WTC11 (cell line): ENCODE measurements at regions not wholly inside any gene's neighbourhood (a gene's known extent, or its start where the extent isn't known, plus 50 kb on each side); places are given as distances from the start of the nearest gene placed in this dataset.

ENCODE experiments used
- ATAC-seq: fragments of 200-7000 bp; cut with Tn5 transposase; 2 replicates; pipeline ENCODE4 v1.10.0; 2021; ENCODE audit warnings: mild to moderate bottlenecking, moderate library complexity
- CTCF ChIA-PET: fragments of 300-600 bp; sonication (Branson Sonifier 250); formaldehyde crosslinking; loops from one replicate; lab custom pipeline; 2021; ENCODE audit warnings: antibody characterized with exemption; lab: Charles Lee
- POLR2A ChIA-PET: fragments of 350-600 bp; sonication (Branson Sonifier 250); formaldehyde crosslinking; loops from one replicate; lab custom pipeline; 2021; ENCODE audit warnings: antibody characterized with exemption; lab: Charles Lee
- DNase-seq: peaks from one replicate; pipeline ENCODE4 v3.0.0; 2021; ENCODE audit warnings: low spot score
- H3K27ac Mint-ChIP-seq: 2 replicates; pipeline ENCODE4 v1.8.0; 2021; ENCODE audit warnings: mixed read lengths
- H3K27me3 Mint-ChIP-seq: 2 replicates; pipeline ENCODE4 v1.8.0; 2021; ENCODE audit warnings: low read depth, mild to moderate bottlenecking, moderate library complexity, mixed read lengths
- H3K36me3 Mint-ChIP-seq: 2 replicates; pipeline ENCODE4 v1.8.0; 2021; ENCODE audit warnings: mixed read lengths
- H3K4me1 Mint-ChIP-seq: 2 replicates; pipeline ENCODE4 v1.8.0; 2022; ENCODE audit warnings: mixed read lengths
- H3K4me3 Mint-ChIP-seq: 2 replicates; pipeline ENCODE4 v1.8.0; 2021; ENCODE audit warnings: mild to moderate bottlenecking, moderate library complexity, mixed read lengths
- H3K9me3 Mint-ChIP-seq: 2 replicates; pipeline ENCODE4 v1.8.0; 2021; ENCODE audit warnings: mixed read lengths
- AR ChIP-seq: fragments of 250-450 bp; sonication (Bioruptor Pico); IDR thresholded peaks from 2 replicates; pipeline ENCODE4 v1.9.0; 2021; ENCODE audit warnings: mild to moderate bottlenecking
- ATF2 ChIP-seq: sonication (generic); formaldehyde crosslinking; IDR thresholded peaks from 2 replicates; pipeline ENCODE4 v1.8.1; 2022; ENCODE audit warnings: low read depth, missing genetic modification reagents, borderline replicate concordance
- CBFB ChIP-seq: sonication (generic); formaldehyde crosslinking; IDR thresholded peaks from 2 replicates; pipeline ENCODE4 v1.8.1; 2022; ENCODE audit warnings: mild to moderate bottlenecking, low read depth, missing genetic modification reagents
- CDX4 ChIP-seq: fragments of 250-450 bp; sonication (Bioruptor Pico); IDR thresholded peaks from 2 replicates; pipeline ENCODE4 v1.9.0; 2021; ENCODE audit warnings: moderate library complexity, mild to moderate bottlenecking, inconsistent platforms, borderline replicate concordance
- CREM ChIP-seq: sonication (generic); formaldehyde crosslinking; IDR thresholded peaks from 2 replicates; pipeline ENCODE4 v1.8.1; 2022; ENCODE audit warnings: mild to moderate bottlenecking, missing genetic modification reagents, moderate library complexity
- E2F4 ChIP-seq: sonication (generic); formaldehyde crosslinking; IDR thresholded peaks from 2 replicates; pipeline ENCODE4 v1.8.1; 2022; ENCODE audit warnings: low read depth, mild to moderate bottlenecking, moderate library complexity, missing genetic modification reagents, borderline replicate concordance
- ERG ChIP-seq: fragments of 250-450 bp; sonication (Bioruptor Pico); IDR thresholded peaks from 2 replicates; pipeline ENCODE4 v1.8.0; 2021; ENCODE audit warnings: mild to moderate bottlenecking
- FOXP1 ChIP-seq: sonication (generic); formaldehyde crosslinking; IDR thresholded peaks from 2 replicates; pipeline ENCODE4 v1.8.0; 2022; ENCODE audit warnings: missing genetic modification reagents, mild to moderate bottlenecking, moderate library complexity, borderline replicate concordance
- GABPB1 ChIP-seq: sonication (generic); formaldehyde crosslinking; IDR thresholded peaks from 2 replicates; pipeline ENCODE4 v1.8.1; 2023; ENCODE audit warnings: mild to moderate bottlenecking, missing genetic modification reagents
- GTF2I ChIP-seq: fragments of 250-450 bp; sonication (Bioruptor Pico); conservative IDR thresholded peaks from 2 replicates; pipeline ENCODE4 v1.4.0; 2021; ENCODE audit warnings: mild to moderate bottlenecking
- IRF1 ChIP-seq: sonication (generic); formaldehyde crosslinking; IDR thresholded peaks from 2 replicates; pipeline ENCODE4 v1.8.0; 2023; ENCODE audit warnings: missing genetic modification reagents
- IRF2 ChIP-seq: sonication (generic); formaldehyde crosslinking; IDR thresholded peaks from 2 replicates; pipeline ENCODE4 v1.8.0; 2022; ENCODE audit warnings: low read depth, missing genetic modification reagents, borderline replicate concordance
- JUN ChIP-seq: sonication (generic); formaldehyde crosslinking; IDR thresholded peaks from 2 replicates; pipeline ENCODE4 v1.8.0; 2023; ENCODE audit warnings: mild to moderate bottlenecking, missing genetic modification reagents
- MXD4 ChIP-seq: fragments of 250-450 bp; sonication (Bioruptor Pico); IDR thresholded peaks from 2 replicates; pipeline ENCODE4 v1.8.0; 2021; ENCODE audit warnings: mild to moderate bottlenecking, moderate library complexity, borderline replicate concordance
- NFATC4 ChIP-seq: fragments of 250-450 bp; sonication (Bioruptor Pico); IDR thresholded peaks from 2 replicates; pipeline ENCODE4 v1.9.0; 2021; ENCODE audit warnings: mild to moderate bottlenecking
- NFYB ChIP-seq: sonication (generic); formaldehyde crosslinking; conservative IDR thresholded peaks from 2 replicates; pipeline ENCODE4 v1.8.0; 2022; ENCODE audit warnings: low read depth, missing genetic modification reagents
- RORB ChIP-seq: fragments of 250-450 bp; sonication (Bioruptor Pico); IDR thresholded peaks from 2 replicates; pipeline ENCODE4 v1.9.0; 2021; ENCODE audit warnings: mild to moderate bottlenecking
- SMAD3 ChIP-seq: sonication (generic); formaldehyde crosslinking; IDR thresholded peaks from 2 replicates; pipeline ENCODE4 v1.8.0; 2022; ENCODE audit warnings: missing genetic modification reagents, mild to moderate bottlenecking, borderline replicate concordance
- TEAD4 ChIP-seq: sonication (generic); formaldehyde crosslinking; IDR thresholded peaks from 2 replicates; pipeline ENCODE4 v1.8.0; 2022; ENCODE audit warnings: mild to moderate bottlenecking, missing genetic modification reagents
- USF1 ChIP-seq: sonication (generic); formaldehyde crosslinking; IDR thresholded peaks from 2 replicates; pipeline ENCODE4 v1.8.0; 2022; ENCODE audit warnings: mild to moderate bottlenecking, missing genetic modification reagents
- ZMAT4 ChIP-seq: fragments of 250-450 bp; sonication (Bioruptor Pico); IDR thresholded peaks from 2 replicates; pipeline ENCODE4 v1.9.0; 2021; ENCODE audit warnings: mild to moderate bottlenecking
- ZNF138 ChIP-seq: sonication (generic); formaldehyde crosslinking; conservative IDR thresholded peaks from 2 replicates; pipeline ENCODE4 v1.8.1; 2022; ENCODE audit warnings: mild to moderate bottlenecking, moderate library complexity, missing genetic modification reagents
- ZNF396 ChIP-seq: fragments of 250-450 bp; sonication (Bioruptor Pico); IDR thresholded peaks from 2 replicates; pipeline ENCODE4 v1.8.0; 2021; ENCODE audit warnings: mild to moderate bottlenecking, moderate library complexity, borderline replicate concordance
- ZNF671 ChIP-seq: fragments of 250-450 bp; sonication (Bioruptor Pico); IDR thresholded peaks from 2 replicates; pipeline ENCODE4 v1.8.0; 2021; ENCODE audit warnings: mild to moderate bottlenecking

GRCh38 chr2:228263156-228263555 is 81.7 kb upstream of the SPHKAP start (continued):
- no peak for TF ChIP-seq CDX4 (CRISPR knock-in tag)
- no peak for TF ChIP-seq TEAD4 (CRISPR knock-in tag)
- TF ChIP-seq ZMAT4 (CRISPR knock-in tag), result no peak
- no peak for TF ChIP-seq FOXP1
- TF ChIP-seq NFYB (CRISPR knock-in tag), result no peak
- TF ChIP-seq, all 79 proteins: peak for 0

- Mint-ChIP-seq H3K27ac (no peak overlapping the region), H3K27me3 (no peaks in the 10 kb centered on the region), H3K9me3 (peaks cover 8% of the 10 kb centered on the region), H3K4me3 (no peak overlapping the region), H3K4me1 (0 out of 2 replicates have a peak, but pooled peaks cover under 1% of the 10 kb centered on the region), H3K36me3 (no peaks in the 10 kb centered on the region)
- CTCF ChIA-PET, result no interaction called here
- no peak for ATAC-seq
- DNase-seq, result no peak
- POLR2A ChIA-PET, result no interaction called here
- TF ChIP-seq MXD4 (no peak), GTF2I (CRISPR knock-in tag) (no peak), ERG (CRISPR knock-in tag) (no peak), CREM (CRISPR knock-in tag) (no peak), RORB (CRISPR knock-in tag) (no peak), ZNF671 (CRISPR knock-in tag) (no peak), E2F4 (CRISPR knock-in tag) (no peak)
- TF ChIP-seq, all 79 proteins: peak for 0
Observed at GRCh38 chr2:228261546-228261945, 80.1 kb upstream of the SPHKAP start.

- ATAC-seq, result no peak
- DNase-seq, result no peak
- Mint-ChIP-seq H3K27ac (no peak overlapping the region), H3K4me1 (0 out of 2 replicates have a peak, but pooled peaks cover 5% of the 10 kb centered on the region), H3K9me3 (no peaks in the 10 kb centered on the region), H3K4me3 (no peak overlapping the region), H3K27me3 (no peaks in the 10 kb centered on the region), H3K36me3 (no peaks in the 10 kb centered on the region)
- CTCF ChIA-PET, result interaction anchor here (0.7 kb wide), 1 partner anchor 318 kb away, joined by 3 read pairs; no protein-coding TSS in a partner anchor
- POLR2A ChIA-PET, result no interaction called here
- TF ChIP-seq NFATC4 (CRISPR knock-in tag), result no peak
- no peak for TF ChIP-seq GABPB1 (CRISPR knock-in tag)
- no peak for TF ChIP-seq ATF2
- no peak for TF ChIP-seq CBFB
- no peak for TF ChIP-seq IRF1 (CRISPR knock-in tag)
- no peak for TF ChIP-seq AR (CRISPR knock-in tag)
- no peak for TF ChIP-seq IRF2 (CRISPR knock-in tag)
- no peak for TF ChIP-seq ZNF138 (CRISPR knock-in tag)
- TF ChIP-seq SMAD3 (CRISPR knock-in tag), result no peak
- no peak for TF ChIP-seq ZNF396
- no peak for TF ChIP-seq USF1
- TF ChIP-seq JUN (CRISPR knock-in tag), result no peak
Observed at GRCh38 chr2:228257379-228257778, 75.9 kb upstream of the SPHKAP start.
